ENCODE measurements at regions not wholly inside any gene's neighbourhood (a gene's known extent, or its start where the extent isn't known, plus 50 kb on each side); places are given as distances from the start of the nearest gene placed in this dataset.

- no peak for DNase-seq (ENCODE audit: low read depth)
- H3K4me3 ChIP-seq (ENCODE audit: low read depth, low read length): no peak overlapping the region
- no peak for TF ChIP-seq CTCF (IDR thresholded peaks at IDR 0.05; ENCODE audit: low read depth, low read length, missing control alignments)
Measured at GRCh38 chr6:165949324-165949723, 218.3 kb downstream of the TBXT start.

GRCh38 chr6:165944002-165944466, 223.6 kb downstream of the TBXT start:
- no peak overlapping the region for H3K4me3 ChIP-seq (ENCODE audit: low read depth, low read length)
- TF ChIP-seq CTCF (IDR thresholded peaks at IDR 0.05; ENCODE audit: low read depth, low read length, missing control alignments): no peak
- no peak for DNase-seq (ENCODE audit: low read depth)

- no peak for TF ChIP-seq CTCF (IDR thresholded peaks at IDR 0.05; ENCODE audit: low read depth, low read length, missing control alignments)
- H3K4me3 ChIP-seq (ENCODE audit: low read depth, low read length): no peak overlapping the region
- no peak for DNase-seq (ENCODE audit: low read depth)
Measured at GRCh38 chr6:165941786-165942185, 225.9 kb downstream of the TBXT start.

- H3K4me3 ChIP-seq (ENCODE audit: low read depth, low read length): no peak overlapping the region
- TF ChIP-seq CTCF (IDR thresholded peaks at IDR 0.05; ENCODE audit: low read depth, low read length, missing control alignments): no peak
Measured at GRCh38 chr6:165941249-165941775, 226.3 kb downstream of the TBXT start.

GRCh38 chr6:165940366-165940765, 227.3 kb downstream of the TBXT start:
- no peak for DNase-seq (ENCODE audit: low read depth)
- TF ChIP-seq CTCF (IDR thresholded peaks at IDR 0.05; ENCODE audit: low read depth, low read length, missing control alignments): no peak
- no peak overlapping the region for H3K4me3 ChIP-seq (ENCODE audit: low read depth, low read length)

More at GRCh38 chr6:165941249-165941775, 226.3 kb downstream of the TBXT start:
- no peak for DNase-seq (ENCODE audit: low read depth)

GRCh38 chr6:165939601-165940290, 227.9 kb downstream of the TBXT start:
- H3K4me3 ChIP-seq (ENCODE audit: low read depth, low read length): no peak overlapping the region
- no peak for TF ChIP-seq CTCF (IDR thresholded peaks at IDR 0.05; ENCODE audit: low read depth, low read length, missing control alignments)
- DNase-seq (ENCODE audit: low read depth): no peak

GRCh38 chr6:165939047-165939446, 228.6 kb downstream of the TBXT start:
- no peak for TF ChIP-seq CTCF (IDR thresholded peaks at IDR 0.05; ENCODE audit: low read depth, low read length, missing control alignments)
- no peak for DNase-seq (ENCODE audit: low read depth)
- H3K4me3 ChIP-seq (ENCODE audit: low read depth, low read length): no peak overlapping the region

Measured in GM12864 (cell line).